ENCODE measurements at regions not wholly inside any gene's neighbourhood (a gene's known extent, or its start where the extent isn't known, plus 50 kb on each side); places are given as distances from the start of the nearest gene placed in this dataset.

DNA sequence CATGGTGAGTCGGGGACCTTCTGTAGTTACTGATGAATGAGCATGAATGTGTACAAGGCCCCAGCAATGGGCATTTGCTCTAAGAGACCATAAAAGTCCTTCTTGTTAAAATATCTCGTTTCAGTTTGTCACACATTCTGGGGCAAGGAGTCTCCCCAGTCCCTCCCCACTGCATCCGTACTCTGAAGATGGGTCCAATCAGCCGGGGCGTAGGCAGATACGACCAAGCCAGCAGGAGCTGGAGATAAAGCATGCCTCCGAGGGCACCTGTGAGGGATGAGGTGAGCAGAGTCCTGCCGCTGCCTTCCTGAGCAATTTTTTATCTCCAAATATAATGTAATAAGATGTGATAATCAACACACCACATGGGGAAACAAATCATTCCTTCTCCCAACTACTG lies 528.5 kb downstream of the BCL11B start:
- TF ChIP-seq, protein P1, sequence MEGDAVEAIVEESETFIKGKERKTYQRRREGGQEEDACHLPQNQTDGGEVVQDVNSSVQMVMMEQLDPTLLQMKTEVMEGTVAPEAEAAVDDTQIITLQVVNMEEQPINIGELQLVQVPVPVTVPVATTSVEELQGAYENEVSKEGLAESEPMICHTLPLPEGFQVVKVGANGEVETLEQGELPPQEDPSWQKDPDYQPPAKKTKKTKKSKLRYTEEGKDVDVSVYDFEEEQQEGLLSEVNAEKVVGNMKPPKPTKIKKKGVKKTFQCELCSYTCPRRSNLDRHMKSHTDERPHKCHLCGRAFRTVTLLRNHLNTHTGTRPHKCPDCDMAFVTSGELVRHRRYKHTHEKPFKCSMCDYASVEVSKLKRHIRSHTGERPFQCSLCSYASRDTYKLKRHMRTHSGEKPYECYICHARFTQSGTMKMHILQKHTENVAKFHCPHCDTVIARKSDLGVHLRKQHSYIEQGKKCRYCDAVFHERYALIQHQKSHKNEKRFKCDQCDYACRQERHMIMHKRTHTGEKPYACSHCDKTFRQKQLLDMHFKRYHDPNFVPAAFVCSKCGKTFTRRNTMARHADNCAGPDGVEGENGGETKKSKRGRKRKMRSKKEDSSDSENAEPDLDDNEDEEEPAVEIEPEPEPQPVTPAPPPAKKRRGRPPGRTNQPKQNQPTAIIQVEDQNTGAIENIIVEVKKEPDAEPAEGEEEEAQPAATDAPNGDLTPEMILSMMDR (IDR thresholded peaks at IDR 0.05): no peak
- no peak for DNase-seq
- no peaks in the 10 kb centered on the region for H3K27me3 Mint-ChIP-seq (ENCODE audit: insufficient read depth)
- no peak overlapping the region for H3K4me3 Mint-ChIP-seq
- H3K36me3 Mint-ChIP-seq (ENCODE audit: low read depth): no peaks in the 10 kb centered on the region
- peaks cover 63% of the 10 kb centered on the region for H3K9me3 Mint-ChIP-seq
- no peaks in the 10 kb centered on the region for H3K4me1 Mint-ChIP-seq (ENCODE audit: low read depth)
- H3K27ac Mint-ChIP-seq: no peak overlapping the region

DNA sequence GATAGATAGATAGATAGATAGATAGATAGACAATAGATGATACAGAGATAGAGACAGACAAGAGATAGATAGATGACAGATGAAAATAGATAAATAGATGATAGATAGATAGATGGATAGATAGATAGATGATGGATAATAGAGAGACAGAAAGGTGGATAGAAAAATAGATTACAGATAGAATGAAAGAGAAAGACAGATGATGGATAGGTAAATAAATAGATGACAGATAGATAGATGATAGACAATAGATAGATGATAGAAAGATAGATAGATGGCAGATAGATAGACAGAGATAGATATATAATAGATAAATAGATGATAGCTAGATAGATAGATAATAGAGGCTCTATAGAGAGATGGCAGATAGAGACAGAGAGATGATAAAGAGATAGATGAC lies 523.0 kb downstream of the BCL11B start:
- Mint-ChIP-seq H3K4me1 (ENCODE audit: low read depth) (no peaks in the 10 kb centered on the region), H3K9me3 (peaks cover 50% of the 10 kb centered on the region), H3K27ac (no peak overlapping the region), H3K36me3 (ENCODE audit: low read depth) (0 out of 2 replicates have a peak, but pooled peaks cover 7% of the 10 kb centered on the region), H3K4me3 (no peak overlapping the region), H3K27me3 (ENCODE audit: insufficient read depth) (no peaks in the 10 kb centered on the region)
- no peak for DNase-seq
- TF ChIP-seq, protein P1 (IDR thresholded peaks at IDR 0.05): no peak

GRCh38 chr14:98751110-98751509 lies 520.9 kb downstream of the BCL11B start:
- H3K9me3 Mint-ChIP-seq: peaks cover 55% of the 10 kb centered on the region
- TF ChIP-seq, protein P1 (IDR thresholded peaks at IDR 0.05): no peak
- no peaks in the 10 kb centered on the region for H3K4me1 Mint-ChIP-seq (ENCODE audit: low read depth)
- no peaks in the 10 kb centered on the region for H3K27me3 Mint-ChIP-seq (ENCODE audit: insufficient read depth)
- no peak overlapping the region for H3K27ac Mint-ChIP-seq
- H3K4me3 Mint-ChIP-seq: no peak overlapping the region
- H3K36me3 Mint-ChIP-seq (ENCODE audit: low read depth): 0 out of 2 replicates have a peak, but pooled peaks cover 7% of the 10 kb centered on the region
- DNase-seq: no peak

DNA sequence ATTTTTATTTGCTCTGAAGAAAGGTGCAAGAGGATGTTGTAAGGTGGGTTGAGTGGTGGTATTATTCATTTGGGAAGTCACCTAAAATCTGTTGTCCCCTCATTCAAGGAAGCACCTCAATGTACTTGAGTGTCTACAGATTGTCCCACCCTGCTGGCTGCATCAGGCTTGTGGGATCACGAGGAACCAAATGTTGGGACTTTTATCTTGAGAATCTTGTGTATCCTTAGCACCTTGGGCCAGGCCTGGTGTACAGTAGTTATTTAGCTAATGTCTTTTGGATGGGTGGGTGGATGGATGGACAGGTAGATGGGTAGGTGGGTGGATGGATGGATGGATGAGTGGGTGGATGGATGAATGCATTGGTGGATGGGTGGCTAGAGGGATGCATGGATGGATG lies 519.3 kb downstream of the BCL11B start:
- Mint-ChIP-seq H3K4me1 (ENCODE audit: low read depth) (no peaks in the 10 kb centered on the region), H3K27ac (no peak overlapping the region), H3K9me3 (peaks cover 61% of the 10 kb centered on the region), H3K36me3 (ENCODE audit: low read depth) (0 out of 2 replicates have a peak, but pooled peaks cover 7% of the 10 kb centered on the region), H3K27me3 (ENCODE audit: insufficient read depth) (no peaks in the 10 kb centered on the region), H3K4me3 (no peak overlapping the region)
- TF ChIP-seq, protein P1 (IDR thresholded peaks at IDR 0.05): no peak
- DNase-seq: no peak

- Mint-ChIP-seq H3K36me3 (ENCODE audit: low read depth) (0 out of 2 replicates have a peak, but pooled peaks cover 7% of the 10 kb centered on the region), H3K9me3 (peaks cover 63% of the 10 kb centered on the region), H3K27ac (no peak overlapping the region), H3K4me3 (no peak overlapping the region), H3K4me1 (ENCODE audit: low read depth) (no peaks in the 10 kb centered on the region), H3K27me3 (ENCODE audit: insufficient read depth) (no peaks in the 10 kb centered on the region; the same call in none of the 2 replicates)
- DNase-seq: no peak
- TF ChIP-seq, protein P1 (IDR thresholded peaks at IDR 0.05): no peak
Measured at GRCh38 chr14:98754343-98755020, 517.5 kb downstream of the BCL11B start.
